ENCODE measurements at regions not wholly inside any gene's neighbourhood (a gene's known extent, or its start where the extent isn't known, plus 50 kb on each side); places are given as distances from the start of the nearest gene placed in this dataset.

GRCh38 chr12:88752183-88752582 is 171.9 kb upstream of the KITLG start:
- no peak for DNase-seq
- Mint-ChIP-seq H3K36me3 (ENCODE audit: low read depth) (no peaks in the 10 kb centered on the region), H3K27ac (no peak overlapping the region), H3K4me1 (no peaks in the 10 kb centered on the region), H3K27me3 (no peaks in the 10 kb centered on the region), H3K4me3 (no peak overlapping the region), H3K9me3 (no peaks in the 10 kb centered on the region)
- ChIA-PET CTCF (no interaction called here), POLR2A (no interaction called here)

GRCh38 chr12:88750867-88751543 is 170.7 kb upstream of the KITLG start:
- no peak for DNase-seq
- Mint-ChIP-seq H3K4me3 (no peak overlapping the region), H3K9me3 (no peaks in the 10 kb centered on the region), H3K4me1 (no peaks in the 10 kb centered on the region), H3K27me3 (no peaks in the 10 kb centered on the region), H3K36me3 (ENCODE audit: low read depth) (no peaks in the 10 kb centered on the region), H3K27ac (no peak overlapping the region)
- ChIA-PET POLR2A (no interaction called here), CTCF (no interaction called here)

- Mint-ChIP-seq H3K27me3 (no peaks in the 10 kb centered on the region), H3K27ac (no peak overlapping the region), H3K36me3 (ENCODE audit: low read depth) (no peaks in the 10 kb centered on the region), H3K4me1 (no peaks in the 10 kb centered on the region), H3K4me3 (no peak overlapping the region), H3K9me3 (no peaks in the 10 kb centered on the region)
- no peak for DNase-seq
- CTCF ChIA-PET: interaction anchor here (0.7 kb wide), 1 partner anchor 1642 kb away, joined by 5 read pairs; no protein-coding TSS in a partner anchor
- POLR2A ChIA-PET: no interaction called here
Measured at GRCh38 chr12:88746386-88746785, 166.1 kb upstream of the KITLG start.

- Mint-ChIP-seq H3K9me3 (no peaks in the 10 kb centered on the region), H3K36me3 (ENCODE audit: low read depth) (no peaks in the 10 kb centered on the region), H3K27me3 (no peaks in the 10 kb centered on the region), H3K27ac (no peak overlapping the region), H3K4me1 (no peaks in the 10 kb centered on the region), H3K4me3 (no peak overlapping the region)
- no peak for DNase-seq
- POLR2A ChIA-PET: no interaction called here
- CTCF ChIA-PET: no interaction called here
Measured at GRCh38 chr12:88743946-88744685, 163.8 kb upstream of the KITLG start.

- no peaks in the 10 kb centered on the region for H3K4me1 Mint-ChIP-seq
- ChIA-PET POLR2A (no interaction called here), CTCF (no interaction called here)
- no peaks in the 10 kb centered on the region for H3K9me3 Mint-ChIP-seq
- DNase-seq: no peak
- no peak overlapping the region for H3K27ac Mint-ChIP-seq
- H3K27me3 Mint-ChIP-seq: no peaks in the 10 kb centered on the region
- no peak overlapping the region for H3K4me3 Mint-ChIP-seq
- no peaks in the 10 kb centered on the region for H3K36me3 Mint-ChIP-seq (ENCODE audit: low read depth)
Measured at GRCh38 chr12:88737838-88738472, 157.7 kb upstream of the KITLG start.

GRCh38 chr12:88736031-88736430 is 155.8 kb upstream of the KITLG start:
- DNase-seq: no peak
- ChIA-PET POLR2A (no interaction called here), CTCF (no interaction called here)
- Mint-ChIP-seq H3K36me3 (ENCODE audit: low read depth) (no peaks in the 10 kb centered on the region), H3K4me3 (no peak overlapping the region), H3K4me1 (no peaks in the 10 kb centered on the region), H3K27me3 (no peaks in the 10 kb centered on the region), H3K9me3 (no peaks in the 10 kb centered on the region), H3K27ac (no peak overlapping the region)

- Mint-ChIP-seq H3K27ac (no peak overlapping the region), H3K27me3 (no peaks in the 10 kb centered on the region), H3K36me3 (ENCODE audit: low read depth) (no peaks in the 10 kb centered on the region), H3K4me1 (no peaks in the 10 kb centered on the region), H3K9me3 (no peaks in the 10 kb centered on the region), H3K4me3 (no peak overlapping the region)
- no peak for DNase-seq
- ChIA-PET POLR2A (no interaction called here), CTCF (no interaction called here)
Measured at GRCh38 chr12:88733008-88733407, 152.7 kb upstream of the KITLG start.

- Mint-ChIP-seq H3K4me3 (no peak overlapping the region), H3K4me1 (no peaks in the 10 kb centered on the region), H3K27me3 (no peaks in the 10 kb centered on the region), H3K27ac (no peak overlapping the region), H3K9me3 (no peaks in the 10 kb centered on the region), H3K36me3 (ENCODE audit: low read depth) (no peaks in the 10 kb centered on the region)
- CTCF ChIA-PET: no interaction called here
- DNase-seq: no peak
- POLR2A ChIA-PET: no interaction called here
Measured at GRCh38 chr12:88729196-88729595, 148.9 kb upstream of the KITLG start.

GRCh38 chr12:88726806-88727720 is 146.8 kb upstream of the KITLG start:
- no peak overlapping the region for H3K27ac Mint-ChIP-seq
- CTCF ChIA-PET: no interaction called here
- no peaks in the 10 kb centered on the region for H3K27me3 Mint-ChIP-seq
- no peaks in the 10 kb centered on the region for H3K9me3 Mint-ChIP-seq
- no peak for DNase-seq
- no peaks in the 10 kb centered on the region for H3K4me1 Mint-ChIP-seq
- POLR2A ChIA-PET: no interaction called here
- no peaks in the 10 kb centered on the region for H3K36me3 Mint-ChIP-seq (ENCODE audit: low read depth)
- no peak overlapping the region for H3K4me3 Mint-ChIP-seq

- no peak overlapping the region for H3K4me3 Mint-ChIP-seq
- H3K4me1 Mint-ChIP-seq: no peaks in the 10 kb centered on the region
- no peaks in the 10 kb centered on the region for H3K9me3 Mint-ChIP-seq
- no peak overlapping the region for H3K27ac Mint-ChIP-seq
- H3K36me3 Mint-ChIP-seq (ENCODE audit: low read depth): no peaks in the 10 kb centered on the region
- CTCF ChIA-PET: no interaction called here
- DNase-seq: no peak
- POLR2A ChIA-PET: no interaction called here
- no peaks in the 10 kb centered on the region for H3K27me3 Mint-ChIP-seq
Measured at GRCh38 chr12:88725592-88726143, 145.4 kb upstream of the KITLG start.

GRCh38 chr12:88723219-88723618 is 142.9 kb upstream of the KITLG start:
- Mint-ChIP-seq H3K36me3 (ENCODE audit: low read depth) (no peaks in the 10 kb centered on the region), H3K4me1 (no peaks in the 10 kb centered on the region), H3K4me3 (no peak overlapping the region), H3K9me3 (no peaks in the 10 kb centered on the region), H3K27ac (no peak overlapping the region), H3K27me3 (no peaks in the 10 kb centered on the region)
- ChIA-PET CTCF (no interaction called here), POLR2A (no interaction called here)
- no peak for DNase-seq

GRCh38 chr12:88720785-88721650 is 140.7 kb upstream of the KITLG start:
- POLR2A ChIA-PET: no interaction called here
- no peaks in the 10 kb centered on the region for H3K27me3 Mint-ChIP-seq
- no peak overlapping the region for H3K4me3 Mint-ChIP-seq
- CTCF ChIA-PET: no interaction called here
- H3K4me1 Mint-ChIP-seq: no peaks in the 10 kb centered on the region
- no peak overlapping the region for H3K27ac Mint-ChIP-seq
- no peak for DNase-seq
- H3K9me3 Mint-ChIP-seq: no peaks in the 10 kb centered on the region
- no peaks in the 10 kb centered on the region for H3K36me3 Mint-ChIP-seq (ENCODE audit: low read depth)

All from activated CD4-positive, alpha-beta memory T cell treated with anti-CD3 and anti-CD28 coated beads, Interleukin-2, amount 10 ng/mL, durations not matched to agents 7 days and 5 days (primary cell).